Keratinocyte (primary cell): ENCODE measurements at regions not wholly inside any gene's neighbourhood (a gene's known extent, or its start where the extent isn't known, plus 50 kb on each side); places are given as distances from the start of the nearest gene placed in this dataset.
"Not testable (repeated sequence)": the region's sequence is repeated elsewhere in the genome, so short reads cannot be mapped to it uniquely, and the experiment has no call there.

Source experiments
- DNase-seq: peaks from one replicate; pipeline ENCODE4 v3.0.0-alpha.2; 2011; ENCODE audit warnings: low read depth, missing footprints, low spot score
- FAIRE-seq: peaks from 2 replicates; lab custom pipeline; 2011; peaks lifted over from hg19 to GRCh38; lab: Jason Lieb, UNC
- H2AFZ ChIP-seq: 2 replicates; pipeline ENCODE4 v1.6.0; 2012; ENCODE audit warnings: low read length, control low read depth, inconsistent platforms; ENCODE audit not compliant: control insufficient read depth
- H3K27ac ChIP-seq: 2 replicates; pipeline ENCODE4 v1.5.1; 2011; ENCODE audit warnings: low read length; ENCODE audit not compliant: control insufficient read depth, insufficient read depth
- H3K27me3 ChIP-seq: 3 replicates; pipeline ENCODE4 v1.6.0; 2011; ENCODE audit warnings: low read length; ENCODE audit not compliant: control insufficient read depth, insufficient read depth; ENCODE audit errors: extremely low read depth
- H3K36me3 ChIP-seq, 2 experiments: 2 replicates in 1 of 2; 3 replicates in 1 of 2; pipeline ENCODE4 v1.5.1; 2011; ENCODE audit warnings: low read length in 2 of 2, mild to moderate bottlenecking in 1 of 2; ENCODE audit not compliant: control insufficient read depth in 2 of 2, insufficient read depth in 2 of 2; ENCODE audit errors: extremely low read depth in 1 of 2
- H3K4me1 ChIP-seq: 3 replicates; pipeline ENCODE4 v1.5.1; 2011; ENCODE audit warnings: low read length; ENCODE audit not compliant: control insufficient read depth, insufficient read depth; ENCODE audit errors: extremely low read depth
- H3K4me2 ChIP-seq: 3 replicates; pipeline ENCODE4 v1.6.0; 2011; ENCODE audit warnings: low read depth, low read length; ENCODE audit not compliant: control insufficient read depth, insufficient read depth; ENCODE audit errors: extremely low read depth
- H3K4me3 ChIP-seq, 3 experiments: fragments of 200-600 bp in 1 of 3; sonication (generic) in 1 of 3; 2 replicates in 2 of 3; 3 replicates in 1 of 3; pipeline ENCODE4 v1.5.1; 2011 to 2016; ENCODE audit warnings: low read length in 3 of 3, mild to moderate bottlenecking in 3 of 3, control low read depth in 2 of 3, inconsistent platforms in 1 of 3, low read depth in 1 of 3, mixed read lengths in 1 of 3, mixed run types in 1 of 3, moderate library complexity in 1 of 3; ENCODE audit not compliant: control insufficient read depth in 2 of 3, insufficient read depth in 2 of 3; ENCODE audit errors: extremely low read depth in 1 of 3
- H3K79me2 ChIP-seq: 2 replicates; pipeline ENCODE4 v1.6.0; 2012; ENCODE audit warnings: low read length; ENCODE audit not compliant: control insufficient read depth, insufficient read depth
- H3K9ac ChIP-seq: 3 replicates; pipeline ENCODE4 v1.6.0; 2011; ENCODE audit warnings: low read length; ENCODE audit not compliant: control insufficient read depth, insufficient read depth; ENCODE audit errors: extremely low read depth
- H3K9me1 ChIP-seq: 3 replicates; pipeline ENCODE4 v1.6.0; 2011; ENCODE audit warnings: low read length; ENCODE audit not compliant: control insufficient read depth, insufficient read depth; ENCODE audit errors: extremely low read depth
- H3K9me3 ChIP-seq: 2 replicates; pipeline ENCODE4 v1.5.1; 2012; ENCODE audit warnings: low read depth, low read length; ENCODE audit not compliant: control insufficient read depth
- H4K20me1 ChIP-seq: 3 replicates; pipeline ENCODE4 v1.6.0; 2011; ENCODE audit warnings: low read length; ENCODE audit not compliant: control insufficient read depth, insufficient read depth; ENCODE audit errors: extremely low read depth
- EZH2 ChIP-seq: IDR thresholded peaks from one replicate; pipeline ENCODE4 v1.6.1; 2012; ENCODE audit warnings: inconsistent platforms, mild to moderate bottlenecking, low read length, moderate library complexity
- dilution Hi-C: fragments of 300-500 bp; cut with MboI; formaldehyde crosslinking; loops from one replicate; pipeline ENCODE4 v1.7.0; 2020; ENCODE audit warnings: low sequenced_read_pairs; ENCODE audit not compliant: extremely low pct_ligation_motif_present
- TF ChIP-seq, protein P1 (sequence below), 3 experiments: IDR thresholded peaks in 1 of 3; conservative IDR thresholded peaks in 1 of 3; optimal IDR thresholded peaks in 1 of 3; 2 replicates in 2 of 3; 3 replicates in 1 of 3; pipeline versions ENCODE3 to v1.5.1; 2011; ENCODE audit warnings: low read length in 3 of 3, mild to moderate bottlenecking in 3 of 3, moderate library complexity in 2 of 3, control low read depth in 1 of 3, inconsistent platforms in 1 of 3; ENCODE audit not compliant: insufficient read depth in 2 of 3; ENCODE audit errors: extremely low read depth in 1 of 3

DNA sequence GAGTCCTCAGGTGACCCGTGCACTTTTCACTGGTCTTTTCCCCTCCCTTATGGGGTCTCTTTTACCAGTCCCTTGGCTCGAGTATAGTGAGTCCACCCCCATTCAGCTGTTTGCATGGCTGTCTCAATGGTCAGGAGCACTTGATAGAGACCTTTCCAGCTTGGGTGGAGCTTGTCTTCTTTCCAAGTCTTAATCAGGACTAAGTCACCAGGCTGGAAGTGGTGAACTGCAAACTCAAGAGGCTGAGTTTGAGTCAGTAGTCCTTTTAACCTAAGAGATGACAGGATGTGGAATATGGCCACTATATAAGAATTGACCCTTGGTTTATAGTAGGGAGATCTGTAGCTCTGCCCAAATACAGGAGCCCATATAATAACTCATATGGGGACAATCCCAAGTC, 279.7 kb downstream of the PYDC2 start:
- Histone ChIP-seq H4K20me1 (no peaks in the 10 kb centered on the region), H3K9me3 (no peaks in the 10 kb centered on the region), H3K9ac (no peak overlapping the region), H3K27me3 (no peaks in the 10 kb centered on the region), H3K27ac (no peak overlapping the region), H3K4me2 (no peak overlapping the region), H2AFZ (no peak overlapping the region), H3K36me3 (no peaks in the 10 kb centered on the region), H3K4me1 (no peaks in the 10 kb centered on the region), H3K79me2 (no peaks in the 10 kb centered on the region), H3K9me1 (no peaks in the 10 kb centered on the region), H3K4me3 (no peak overlapping the region)
- FAIRE-seq (no peak), DNase-seq (no peak)
- TF ChIP-seq, protein P1, sequence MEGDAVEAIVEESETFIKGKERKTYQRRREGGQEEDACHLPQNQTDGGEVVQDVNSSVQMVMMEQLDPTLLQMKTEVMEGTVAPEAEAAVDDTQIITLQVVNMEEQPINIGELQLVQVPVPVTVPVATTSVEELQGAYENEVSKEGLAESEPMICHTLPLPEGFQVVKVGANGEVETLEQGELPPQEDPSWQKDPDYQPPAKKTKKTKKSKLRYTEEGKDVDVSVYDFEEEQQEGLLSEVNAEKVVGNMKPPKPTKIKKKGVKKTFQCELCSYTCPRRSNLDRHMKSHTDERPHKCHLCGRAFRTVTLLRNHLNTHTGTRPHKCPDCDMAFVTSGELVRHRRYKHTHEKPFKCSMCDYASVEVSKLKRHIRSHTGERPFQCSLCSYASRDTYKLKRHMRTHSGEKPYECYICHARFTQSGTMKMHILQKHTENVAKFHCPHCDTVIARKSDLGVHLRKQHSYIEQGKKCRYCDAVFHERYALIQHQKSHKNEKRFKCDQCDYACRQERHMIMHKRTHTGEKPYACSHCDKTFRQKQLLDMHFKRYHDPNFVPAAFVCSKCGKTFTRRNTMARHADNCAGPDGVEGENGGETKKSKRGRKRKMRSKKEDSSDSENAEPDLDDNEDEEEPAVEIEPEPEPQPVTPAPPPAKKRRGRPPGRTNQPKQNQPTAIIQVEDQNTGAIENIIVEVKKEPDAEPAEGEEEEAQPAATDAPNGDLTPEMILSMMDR (optimal IDR thresholded peaks at IDR 0.05 in 1 of 3, IDR thresholded peaks at IDR 0.05 in 1 of 3, conservative IDR thresholded peaks at IDR 0.05 in 1 of 3; ENCODE audit: extremely low read depth in 1 of 3, insufficient read depth in 2 of 3, low read length in 3 of 3) = no peak
- no peak for TF ChIP-seq EZH2
- dilution Hi-C loops = no loop called here

DNA sequence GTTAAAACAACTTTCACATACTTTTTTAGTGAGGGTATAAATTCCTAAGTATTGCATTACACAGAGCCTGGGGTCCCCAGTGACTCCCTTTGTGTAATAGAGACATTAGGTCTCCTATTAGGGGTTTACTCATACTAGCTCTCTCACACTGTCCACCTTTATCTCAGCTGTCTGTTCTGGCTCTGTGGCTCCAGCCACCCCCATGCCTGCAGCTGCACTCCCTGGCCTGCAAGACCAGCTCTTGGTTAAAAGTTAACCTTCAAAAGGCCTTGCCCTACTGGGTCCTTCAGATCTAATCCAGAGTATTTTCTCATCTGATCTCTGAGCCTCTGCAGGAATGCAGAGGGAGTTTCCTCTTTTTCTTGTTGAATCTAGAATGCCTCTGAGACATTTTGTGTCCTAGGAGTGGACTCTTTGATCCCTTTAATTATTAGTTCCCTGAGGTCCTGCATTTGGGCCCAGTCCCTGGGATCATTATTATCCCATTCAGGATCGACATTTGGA, 280.9 kb downstream of the PYDC2 start:
- FAIRE-seq, H3K4me3 ChIP-seq, H3K27me3 ChIP-seq, DNase-seq, dilution Hi-C loops, H3K9me3 ChIP-seq, H3K9ac ChIP-seq, H3K4me1 ChIP-seq, H3K79me2 ChIP-seq, H2AFZ ChIP-seq, H3K27ac ChIP-seq, H4K20me1 ChIP-seq, H3K36me3 ChIP-seq, H3K4me2 ChIP-seq, H3K9me1 ChIP-seq: not testable (repeated sequence)

- dilution Hi-C loops = no loop called here
- FAIRE-seq = no peak
Measured at GRCh38 chr3:191743283-191743682, 282.3 kb downstream of the PYDC2 start.

More at GRCh38 chr3:191743283-191743682, 282.3 kb downstream of the PYDC2 start:
- H3K9me3 ChIP-seq = no peaks in the 10 kb centered on the region
- no peaks in the 10 kb centered on the region for H3K79me2 ChIP-seq
- no peaks in the 10 kb centered on the region for H3K27me3 ChIP-seq
- H3K27ac ChIP-seq = no peak overlapping the region
- no peak overlapping the region for H3K4me3 ChIP-seq
- DNase-seq = no peak
- H3K9ac ChIP-seq = no peak overlapping the region
- H3K9me1 ChIP-seq = no peaks in the 10 kb centered on the region
- H3K4me1 ChIP-seq = no peaks in the 10 kb centered on the region
- no peaks in the 10 kb centered on the region for H4K20me1 ChIP-seq
- no peaks in the 10 kb centered on the region for H3K36me3 ChIP-seq
- TF ChIP-seq EZH2 = no peak
- TF ChIP-seq, protein P1 (optimal IDR thresholded peaks at IDR 0.05 in 1 of 3, IDR thresholded peaks at IDR 0.05 in 1 of 3, conservative IDR thresholded peaks at IDR 0.05 in 1 of 3; ENCODE audit: extremely low read depth in 1 of 3, insufficient read depth in 2 of 3, low read length in 3 of 3) = no peak
- no peak overlapping the region for H2AFZ ChIP-seq
- H3K4me2 ChIP-seq = no peak overlapping the region
